ENCODE measurements at regions not wholly inside any gene's neighbourhood (a gene's known extent, or its start where the extent isn't known, plus 50 kb on each side); places are given as distances from the start of the nearest gene placed in this dataset.

DNA sequence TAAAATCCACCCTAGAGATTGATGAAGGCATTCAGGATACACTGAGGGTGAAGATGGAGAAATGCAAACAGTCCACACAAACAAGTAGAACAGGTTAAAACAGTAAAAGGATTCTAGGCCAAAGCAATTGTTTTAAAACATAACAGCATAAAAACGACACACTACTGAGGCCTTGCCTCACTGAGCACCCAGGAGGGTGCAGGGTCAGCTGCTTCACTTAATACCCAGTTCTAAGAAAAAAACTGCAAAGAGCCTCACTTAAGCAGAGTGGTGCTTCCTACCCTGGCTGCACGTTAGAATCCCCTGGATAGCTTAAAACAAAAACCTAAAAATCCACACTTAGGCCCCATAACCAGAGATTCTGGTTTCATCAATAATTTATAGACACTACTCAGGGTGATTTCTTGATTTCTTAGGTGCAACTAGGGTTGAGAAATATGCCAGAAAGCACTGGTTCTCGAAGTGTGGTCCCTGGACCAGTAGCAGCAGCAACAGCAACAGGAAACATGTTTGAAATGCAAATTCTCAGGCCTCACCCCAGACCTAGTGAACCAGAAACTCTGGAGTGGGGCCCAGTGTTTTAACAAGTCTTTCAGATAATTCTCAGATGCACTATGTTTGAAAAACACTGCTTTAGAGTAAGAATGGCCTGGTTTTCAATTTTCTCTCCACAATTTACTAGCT lies 279.1 kb downstream of the ZEB2 start:
- DNase-seq, result no peak

DNA sequence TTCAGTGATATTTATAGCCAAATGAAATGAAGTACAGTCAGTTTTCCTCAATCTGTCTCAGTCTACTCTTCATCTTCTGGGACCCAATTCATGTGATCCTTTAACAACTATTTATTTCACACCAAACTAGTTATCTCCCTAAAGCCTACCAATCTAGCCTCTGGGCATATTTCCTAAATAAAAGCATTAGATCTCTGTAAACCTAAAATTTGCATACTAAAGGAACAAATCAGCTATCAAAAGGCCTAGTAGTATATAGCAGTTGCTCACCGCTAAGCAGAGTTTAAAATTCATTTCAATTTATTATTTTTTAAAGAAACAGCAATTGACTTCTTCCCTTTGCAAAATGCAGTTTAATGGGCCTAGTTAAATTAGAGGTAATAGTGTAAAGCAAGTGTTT lies 280.2 kb downstream of the ZEB2 start:
- no peak for DNase-seq

DNA sequence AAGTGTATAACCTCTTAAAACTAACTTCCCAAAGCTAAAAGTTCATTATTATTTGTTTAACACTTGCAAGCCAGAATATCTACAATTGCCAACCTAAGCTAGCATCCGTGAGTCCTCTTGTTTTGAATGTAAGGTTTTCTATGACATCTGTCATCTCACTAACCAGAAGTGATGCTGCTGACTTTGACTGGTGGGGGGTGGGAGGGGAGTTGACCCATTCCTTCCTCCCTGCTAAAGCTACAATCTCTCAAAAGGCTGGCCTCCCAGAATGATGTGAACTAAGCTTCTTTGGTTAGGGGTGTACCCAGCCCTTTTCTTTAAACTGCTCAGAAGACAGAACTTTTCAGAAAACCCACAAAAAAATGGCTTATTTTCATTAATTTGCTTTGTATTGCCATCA lies 280.6 kb downstream of the ZEB2 start:
- DNase-seq, result no peak

DNA sequence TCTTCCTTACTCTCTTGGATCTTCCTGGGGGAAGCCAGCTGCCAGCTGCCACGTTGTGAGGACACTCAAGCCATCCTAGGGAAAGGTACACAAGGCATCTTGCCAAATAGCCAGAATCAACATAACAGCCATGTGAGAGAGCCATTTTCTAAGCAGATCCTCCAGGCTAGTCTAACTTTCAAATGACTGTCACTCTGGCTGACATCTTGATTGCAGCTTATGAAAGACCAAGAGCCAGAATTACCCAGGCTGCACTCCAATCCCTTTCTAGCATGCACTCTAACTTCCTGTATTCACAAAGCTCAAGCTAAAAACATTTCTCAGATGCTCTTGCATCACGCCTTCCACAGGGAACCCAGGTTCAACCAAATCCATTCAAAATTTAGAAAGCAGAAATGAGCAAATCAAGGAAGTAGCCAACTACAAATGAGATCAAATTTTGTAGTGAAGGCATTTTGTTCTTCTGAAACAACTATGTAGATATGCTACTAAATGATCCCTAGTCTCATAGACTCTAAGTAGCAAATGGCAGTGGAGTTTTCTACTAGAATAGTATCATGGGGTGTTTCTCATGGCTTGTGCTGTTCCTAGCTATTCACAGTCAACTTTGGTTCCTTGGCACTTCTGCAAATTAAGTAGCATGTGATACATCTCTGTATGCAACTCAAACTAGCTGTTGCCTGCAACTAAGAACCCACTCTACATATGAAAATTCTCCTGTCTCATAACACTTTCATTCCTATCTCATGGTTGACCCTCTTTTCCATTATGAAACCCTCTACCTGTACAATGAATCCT lies 281.9 kb downstream of the ZEB2 start:
- DNase-seq, result no peak

DNA sequence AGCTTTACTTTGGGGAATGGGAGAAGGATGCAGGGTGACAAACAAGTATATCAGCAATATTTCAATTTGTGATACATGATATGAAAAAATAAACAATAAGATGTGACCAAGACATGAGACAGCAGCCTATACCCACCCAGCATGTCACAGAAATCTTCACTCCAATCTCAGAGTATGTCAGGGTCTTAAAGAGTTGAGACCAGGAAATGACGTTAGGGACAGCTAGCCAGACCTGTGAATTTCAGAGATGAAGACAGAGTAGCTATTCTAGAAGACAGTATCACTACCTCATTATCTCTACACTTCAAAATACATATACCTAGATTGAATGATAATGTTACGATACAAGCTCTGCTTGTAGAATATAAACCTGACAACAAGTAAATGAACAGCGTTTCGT lies 282.8 kb downstream of the ZEB2 start:
- DNase-seq, result no peak

DNA sequence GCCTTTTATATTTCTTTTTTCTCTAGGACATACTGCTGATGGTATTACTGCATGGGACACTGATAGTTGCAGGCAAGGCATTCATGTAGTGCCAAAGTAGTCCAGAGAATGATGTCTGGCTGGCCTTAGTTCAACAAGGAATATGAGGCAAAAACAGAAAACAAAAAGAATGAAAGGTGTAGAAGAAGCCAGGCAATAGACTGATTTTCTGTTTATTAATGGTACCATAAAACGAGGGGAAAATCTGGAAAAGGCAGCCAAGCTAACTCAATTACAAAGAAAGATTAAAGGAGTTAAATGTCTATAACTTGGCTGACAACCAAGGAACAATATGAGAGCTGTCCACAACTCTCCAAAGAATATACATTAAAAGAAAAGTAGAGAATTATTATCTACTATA lies 284.9 kb downstream of the ZEB2 start:
- DNase-seq, result no peak

DNA sequence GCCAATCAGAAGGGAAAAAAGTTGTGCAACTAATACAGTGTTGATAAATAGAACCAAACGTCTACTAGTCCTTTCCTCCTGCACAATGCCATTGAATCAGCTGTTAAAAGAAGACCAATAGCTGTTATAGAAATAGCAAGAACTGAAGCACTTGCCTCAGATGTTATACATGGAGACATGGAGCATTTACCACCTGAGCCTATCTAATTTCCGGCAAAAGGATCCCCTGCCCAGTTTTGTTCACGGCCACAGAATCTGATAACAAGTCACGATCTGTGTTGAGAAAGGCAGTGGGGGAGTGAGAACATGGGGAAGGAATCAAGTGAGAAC lies 285.4 kb downstream of the ZEB2 start:
- DNase-seq, result no peak

DNA sequence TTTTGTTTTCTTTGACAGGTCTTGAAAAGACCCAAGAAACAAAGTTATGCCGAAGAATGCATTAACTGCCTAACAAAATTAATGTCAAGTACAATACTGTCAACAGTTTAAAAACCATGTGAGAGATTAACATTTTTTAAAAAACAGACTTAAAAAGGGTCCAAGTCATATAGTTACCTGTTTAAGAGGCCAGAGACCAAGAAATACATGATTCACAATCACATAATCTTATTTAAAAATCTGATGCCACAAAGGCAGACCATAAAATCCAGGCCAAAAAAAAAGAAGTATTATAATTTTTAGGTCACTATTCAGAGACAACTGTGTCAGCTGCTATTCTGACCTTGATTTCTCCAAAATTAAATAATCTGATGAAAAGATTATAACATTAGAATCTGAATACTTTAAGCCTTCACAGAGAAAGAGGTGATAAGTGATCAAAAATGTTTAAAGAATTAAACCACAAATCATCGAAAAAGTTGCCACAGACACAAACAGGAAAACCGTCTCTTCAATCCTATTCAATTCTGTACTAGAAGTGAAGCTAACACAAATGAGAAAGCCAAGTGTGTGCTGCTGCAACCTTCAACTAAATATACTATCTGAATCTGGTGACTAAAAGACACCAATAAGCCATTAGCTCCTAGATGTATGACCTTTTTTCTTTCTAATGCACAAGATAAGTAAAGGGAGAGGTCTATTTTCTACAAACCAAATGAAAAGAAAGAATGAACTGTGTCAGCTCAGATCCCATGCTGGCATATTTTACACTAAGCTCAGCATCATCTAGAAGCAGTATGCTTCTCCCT lies 286.0 kb downstream of the ZEB2 start:
- no peak for DNase-seq

DNA sequence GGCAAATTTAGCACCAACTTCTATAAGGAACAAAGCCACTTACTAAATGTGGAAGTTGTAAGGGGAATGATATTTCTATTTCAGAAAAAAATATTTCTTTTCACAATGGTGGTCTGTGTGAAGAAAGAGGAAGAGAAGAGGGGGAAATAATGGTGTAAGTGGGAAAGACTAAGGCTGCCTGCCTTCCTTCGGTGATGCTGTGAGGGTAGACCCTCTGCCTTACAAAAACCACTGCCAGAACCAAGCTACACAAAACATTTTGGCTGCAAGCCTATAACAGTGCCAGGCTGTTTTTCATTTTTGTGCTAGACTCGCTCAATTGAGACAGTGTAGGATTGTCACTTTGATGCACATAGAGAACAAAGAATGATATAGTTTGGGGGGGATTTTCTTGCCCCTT lies 286.6 kb downstream of the ZEB2 start:
- DNase-seq, result no peak

DNA sequence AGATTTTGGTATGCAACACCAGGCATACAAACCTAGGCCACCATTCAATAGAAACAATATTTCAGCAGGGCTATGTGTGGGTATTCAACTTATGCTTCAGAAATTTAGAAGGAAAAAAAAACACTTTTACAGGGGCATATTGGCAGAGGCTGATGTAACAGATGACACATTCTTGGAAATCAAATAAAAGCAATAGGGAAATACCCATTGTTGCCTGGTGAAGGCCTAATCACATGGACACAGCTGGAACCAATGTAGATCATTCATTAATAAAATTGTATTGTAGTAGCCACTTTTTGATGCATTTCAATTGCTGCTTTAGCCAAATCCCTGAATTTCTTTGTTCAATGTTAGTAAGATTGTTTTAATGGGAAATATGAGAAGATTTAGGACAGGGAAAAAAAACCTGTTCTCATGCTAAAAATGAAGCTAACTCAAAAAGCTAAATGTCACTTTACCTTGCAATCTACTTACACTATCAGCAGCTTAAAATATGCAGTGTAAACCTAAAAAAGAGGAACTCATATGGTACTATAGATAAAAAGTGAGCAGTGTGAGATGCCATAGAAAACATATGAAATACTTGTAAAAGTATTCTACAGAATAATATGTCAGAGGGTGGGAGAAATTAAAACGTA lies 289.4 kb downstream of the ZEB2 start:
- no peak for DNase-seq

DNA sequence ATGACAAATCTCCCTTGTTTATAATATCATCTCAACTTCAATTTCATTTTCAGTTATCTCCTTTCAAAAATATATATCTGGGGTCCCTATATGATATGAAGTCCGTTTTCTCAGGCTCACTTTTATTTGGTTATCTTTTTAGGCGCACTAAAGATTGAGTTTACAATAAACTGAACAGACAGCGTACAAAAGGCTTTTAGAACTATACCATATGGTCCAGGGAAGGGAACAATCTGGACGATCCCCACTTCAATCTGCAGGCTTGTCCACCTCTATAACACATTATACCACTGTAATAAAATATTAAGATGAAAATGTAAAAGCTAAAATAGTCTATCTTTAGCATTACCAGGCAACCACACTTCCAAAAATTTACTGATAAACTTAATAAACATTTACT lies 289.9 kb downstream of the ZEB2 start:
- no peak for DNase-seq

DNA sequence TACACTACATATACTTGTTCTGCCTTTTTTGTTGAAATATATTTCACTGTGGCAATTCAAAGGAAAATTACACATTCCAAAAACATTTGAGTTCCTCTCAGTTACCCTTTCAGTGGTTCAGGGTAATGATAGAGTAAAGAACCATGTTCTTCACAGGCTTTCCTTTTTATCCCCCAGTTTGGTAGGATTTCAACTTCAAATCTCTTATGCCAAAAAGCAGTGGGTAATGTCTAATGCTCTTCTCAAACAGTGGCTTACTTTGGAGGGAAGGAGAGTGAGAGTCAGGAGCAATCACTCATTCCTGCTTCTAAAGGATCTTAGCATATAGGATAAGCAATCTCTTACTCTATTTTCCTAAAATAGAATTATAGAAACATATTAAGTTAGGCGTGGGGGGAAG lies 290.6 kb downstream of the ZEB2 start:
- DNase-seq, result no peak

DNA sequence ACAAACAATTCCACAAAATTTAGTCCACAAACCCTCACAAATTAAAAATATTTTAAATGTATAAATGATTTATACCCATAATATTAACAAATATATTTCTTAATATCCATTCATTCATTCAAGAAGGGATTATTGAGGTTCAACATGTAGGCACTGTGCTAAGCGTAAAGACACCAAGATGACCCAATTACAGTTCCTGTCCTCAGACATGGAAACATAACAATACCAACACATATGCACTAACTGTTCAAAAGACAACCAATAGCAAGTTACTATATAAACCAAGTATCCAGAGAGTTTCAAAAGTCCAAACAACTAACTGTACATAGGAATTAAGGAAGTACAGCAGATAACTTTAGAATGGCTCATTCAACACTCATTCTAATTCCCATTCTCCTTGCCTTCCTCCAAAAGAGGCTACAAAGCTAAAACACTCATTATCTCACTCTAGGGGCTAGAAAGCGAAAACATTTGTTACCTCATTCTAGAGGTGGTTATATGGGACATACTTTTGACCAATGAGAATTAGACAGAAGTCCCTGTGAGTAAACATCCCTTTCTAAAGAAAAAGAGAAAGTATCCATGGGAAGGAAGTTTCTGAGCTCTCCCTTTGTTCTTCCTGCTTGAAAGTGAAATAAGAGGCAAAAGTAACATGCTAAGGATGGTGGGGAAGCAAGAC lies 292.4 kb downstream of the ZEB2 start:
- DNase-seq, result no peak

DNA sequence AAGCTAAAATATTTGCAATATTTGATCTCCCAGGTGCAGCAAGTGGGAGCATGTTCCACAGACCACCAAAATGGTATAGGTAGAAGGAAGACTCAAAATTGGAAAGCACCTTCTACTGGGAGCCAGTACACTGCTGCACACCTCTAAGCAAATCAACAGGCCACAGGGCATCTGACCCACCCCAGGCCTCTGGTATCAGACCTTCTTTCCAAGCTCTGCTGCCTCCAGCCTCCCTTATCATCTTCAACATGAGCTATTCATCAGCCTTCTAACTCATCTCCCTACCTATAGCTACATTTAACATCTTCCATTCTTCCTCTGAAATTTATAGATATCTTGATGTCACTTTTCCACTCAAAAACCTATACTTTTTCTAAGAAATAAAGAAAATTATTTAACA lies 294.8 kb downstream of the ZEB2 start:
- no peak for DNase-seq

DNA sequence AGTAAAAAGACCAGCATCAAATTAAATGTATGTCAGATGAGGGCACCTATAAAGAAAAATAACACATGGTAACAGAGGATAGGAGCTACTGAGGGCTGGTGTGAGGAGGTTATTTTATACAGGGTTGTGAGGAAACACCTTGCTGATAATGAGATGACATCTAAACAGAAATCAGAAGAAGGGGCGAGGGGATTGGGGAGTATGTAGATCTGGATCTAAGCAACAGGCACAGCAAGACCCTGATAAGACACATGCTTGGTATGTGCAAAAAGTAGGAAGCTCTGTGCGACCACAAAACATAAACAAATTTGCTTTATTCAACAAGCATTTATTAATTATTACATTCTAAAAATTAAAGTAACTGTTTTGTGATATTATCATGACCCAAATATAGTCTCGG lies 295.4 kb downstream of the ZEB2 start:
- no peak for DNase-seq

DNA sequence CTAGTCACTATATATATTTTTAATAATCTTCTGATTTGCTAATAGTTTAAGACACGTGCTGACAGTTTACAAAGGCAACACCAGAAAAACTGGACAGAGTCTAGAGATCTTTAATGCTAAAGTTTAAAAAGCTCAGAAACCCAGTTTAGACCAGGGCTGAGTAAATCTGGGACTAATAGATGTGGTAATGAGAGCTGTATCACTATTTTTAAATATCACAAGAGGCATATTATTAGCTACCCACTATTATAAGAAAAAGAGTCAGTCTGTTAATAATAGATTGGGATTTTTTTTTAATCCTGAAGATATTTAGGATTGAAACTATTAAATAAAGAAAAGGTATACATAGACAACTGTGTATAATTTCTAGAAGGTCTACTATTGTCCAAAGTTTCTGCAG lies 299.9 kb downstream of the ZEB2 start:
- DNase-seq, result no peak

DNA sequence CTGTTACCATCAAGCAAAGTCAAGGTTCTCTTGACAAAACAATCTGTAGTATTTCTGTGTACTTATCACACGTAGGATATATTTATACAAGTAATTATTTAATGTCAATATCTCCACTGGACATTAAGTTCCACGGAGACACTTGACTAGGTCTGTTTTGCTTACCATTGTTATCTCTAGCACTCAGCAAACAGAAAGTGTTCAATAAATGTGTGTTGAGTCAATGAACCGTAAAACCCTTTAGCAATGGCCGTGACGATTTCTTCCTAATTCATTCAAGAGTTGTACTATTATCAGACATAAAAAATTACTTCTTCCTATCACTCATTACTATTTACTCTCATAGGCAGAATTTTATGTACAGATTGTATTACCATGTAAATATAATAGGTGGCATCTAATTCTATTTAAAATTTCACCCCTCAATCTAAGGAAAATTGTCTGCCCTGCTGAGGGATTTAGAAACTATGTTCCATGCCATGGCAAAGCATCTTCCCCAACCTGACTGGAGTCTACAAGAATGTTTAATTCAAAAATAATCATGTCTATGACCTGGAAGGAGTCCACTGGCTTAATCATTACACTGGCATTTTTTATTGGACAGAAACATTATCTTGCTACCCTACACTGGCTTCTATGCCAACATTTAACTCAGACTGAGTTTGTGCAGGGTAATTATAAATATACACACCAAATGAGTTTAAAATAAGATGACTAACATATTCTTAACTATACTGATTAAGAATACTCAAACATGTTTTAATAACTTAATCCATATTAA lies 301.9 kb downstream of the ZEB2 start:
- DNase-seq, result no peak

DNA sequence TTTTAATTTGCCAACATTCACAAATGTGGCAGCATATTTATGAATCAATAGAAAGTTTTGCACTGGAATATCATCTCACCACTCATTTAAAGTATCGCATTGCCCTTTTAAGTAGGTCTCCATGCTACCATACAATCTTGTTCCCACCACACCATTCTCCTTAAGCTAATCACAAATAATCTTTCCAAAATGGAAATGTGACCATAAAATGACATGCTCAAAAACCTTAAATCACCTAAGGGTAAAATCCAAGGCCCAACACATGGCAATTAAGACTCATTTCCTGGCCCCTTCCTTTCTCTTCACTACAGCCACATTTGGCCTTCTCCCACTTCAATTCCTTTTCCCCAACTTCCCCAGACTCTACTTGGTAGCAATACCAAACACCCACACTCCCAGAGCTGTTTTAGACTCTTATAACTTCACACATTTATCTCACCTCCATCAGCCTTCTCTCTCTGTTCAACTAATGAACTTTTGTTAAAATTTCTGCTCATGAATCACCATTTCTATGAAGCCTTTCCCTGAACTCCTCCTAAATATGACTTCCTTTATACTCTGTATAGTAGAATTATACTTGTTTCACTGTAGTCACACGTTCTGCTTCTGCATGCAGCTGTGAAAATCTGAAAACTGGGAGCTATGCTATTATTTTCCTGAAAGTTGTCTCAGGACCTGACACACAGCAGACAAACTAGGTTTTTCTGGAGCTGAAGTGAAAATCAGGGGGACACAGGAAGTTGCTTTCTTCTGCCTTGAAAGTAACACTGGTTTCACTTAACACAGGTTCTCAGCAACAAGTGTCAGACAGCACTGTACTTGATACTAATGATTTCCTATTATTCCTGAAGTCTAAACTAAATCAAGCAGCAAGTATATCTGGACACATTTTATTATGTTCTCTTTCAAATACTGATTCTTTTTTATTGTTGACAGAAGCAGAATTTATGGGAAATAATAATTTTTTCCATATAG lies 303.9 kb downstream of the ZEB2 start:
- DNase-seq, result no peak

DNA sequence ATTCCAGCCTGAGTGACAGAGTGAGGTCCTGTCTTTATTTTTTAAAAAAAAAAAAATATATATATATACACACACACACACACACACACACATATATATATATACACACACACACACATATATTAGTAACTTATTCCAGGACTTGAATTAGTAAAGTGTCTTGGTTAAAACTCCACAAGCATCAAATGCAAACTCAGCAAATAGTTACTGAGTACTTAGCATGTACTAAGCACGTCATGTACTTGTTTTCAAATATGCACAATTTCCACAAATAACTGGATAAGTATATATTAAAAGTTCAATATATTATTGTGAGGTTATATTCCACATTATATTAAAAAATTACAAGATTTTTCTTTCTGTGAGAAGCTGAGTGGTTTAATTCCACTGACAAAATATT lies 304.7 kb downstream of the ZEB2 start:
- DNase-seq, result no peak

DNA sequence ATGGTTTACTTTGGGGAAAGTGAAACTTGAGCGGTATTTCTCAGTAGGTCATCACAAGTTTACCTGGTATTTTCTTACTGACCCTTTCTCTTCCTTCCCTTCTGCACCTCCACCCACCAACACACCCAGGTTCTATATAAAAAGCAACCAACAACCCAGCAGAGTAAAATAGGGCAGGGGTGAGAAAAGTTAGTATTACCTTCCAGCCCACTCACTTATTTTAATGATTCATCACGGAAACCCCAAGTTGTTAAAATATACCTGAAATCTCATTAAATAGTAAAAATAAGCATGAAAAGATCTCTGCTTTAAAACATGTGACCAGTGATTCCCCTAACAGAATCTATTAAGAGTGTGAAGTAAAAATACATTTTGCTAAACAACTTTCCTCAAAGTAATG lies 306.1 kb downstream of the ZEB2 start:
- no peak for DNase-seq

DNA sequence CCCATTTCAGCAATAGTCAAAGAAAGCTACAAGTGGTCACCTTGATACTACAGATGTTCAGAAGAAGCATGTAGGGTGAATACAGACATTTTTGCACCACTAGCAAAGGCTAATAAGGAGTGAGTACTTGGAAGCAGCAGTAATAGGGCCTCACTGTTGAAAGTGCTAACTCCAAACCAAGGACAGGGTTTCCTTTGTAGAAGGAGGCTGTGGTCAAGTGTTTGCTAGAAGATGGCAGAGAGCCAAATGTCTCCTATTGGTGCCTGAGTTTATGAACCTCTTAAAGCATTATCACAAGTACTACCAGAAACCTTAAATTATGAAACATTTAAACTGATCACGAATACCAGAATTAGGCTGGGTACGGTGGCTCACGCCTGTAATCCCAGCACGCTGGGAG lies 308.1 kb downstream of the ZEB2 start:
- DNase-seq, result no peak

All from activated gamma-delta T cell (primary cell).